ENCODE measurements at regions not wholly inside any gene's neighbourhood (a gene's known extent, or its start where the extent isn't known, plus 50 kb on each side); places are given as distances from the start of the nearest gene placed in this dataset.

DNA sequence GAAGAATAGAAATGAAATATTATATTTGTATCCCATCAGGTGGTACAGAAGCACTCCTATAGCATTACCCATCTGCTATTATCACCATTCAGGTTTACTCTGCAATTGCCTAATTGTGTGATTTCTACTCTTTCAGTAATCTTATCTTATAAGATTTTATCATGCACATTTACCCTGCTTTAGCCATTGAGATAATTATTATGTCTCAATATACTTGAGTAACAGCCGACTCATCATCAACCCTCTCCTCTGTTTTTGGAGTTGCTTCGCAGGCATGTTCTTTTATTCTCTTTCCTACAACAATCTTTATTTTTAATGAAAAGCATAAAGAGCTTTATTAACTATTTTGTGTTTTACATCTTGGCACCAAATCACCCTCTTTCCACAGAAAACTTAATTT, 419.9 kb downstream of the LRIG3 start:
- no peak for DNase-seq

DNA sequence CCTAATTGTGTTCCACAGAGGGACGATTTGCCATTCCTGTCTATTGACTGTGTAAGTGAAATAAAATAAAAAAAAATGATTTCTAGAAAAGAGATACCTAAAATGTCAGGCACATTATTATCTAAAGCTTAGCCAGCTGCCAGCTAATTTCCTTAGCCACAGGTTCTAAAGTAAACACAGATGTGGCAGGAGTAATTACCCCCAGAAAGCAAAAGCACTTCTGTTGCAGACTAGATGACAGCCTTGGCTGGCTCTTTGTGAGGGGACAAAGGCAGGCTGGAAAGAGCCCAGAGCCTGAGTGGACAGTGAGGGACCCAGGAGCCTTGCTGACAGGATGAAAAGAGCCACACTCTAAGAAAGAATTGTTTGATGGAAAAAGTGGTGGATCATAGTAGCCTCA, 418.1 kb downstream of the LRIG3 start:
- DNase-seq: no peak

DNA sequence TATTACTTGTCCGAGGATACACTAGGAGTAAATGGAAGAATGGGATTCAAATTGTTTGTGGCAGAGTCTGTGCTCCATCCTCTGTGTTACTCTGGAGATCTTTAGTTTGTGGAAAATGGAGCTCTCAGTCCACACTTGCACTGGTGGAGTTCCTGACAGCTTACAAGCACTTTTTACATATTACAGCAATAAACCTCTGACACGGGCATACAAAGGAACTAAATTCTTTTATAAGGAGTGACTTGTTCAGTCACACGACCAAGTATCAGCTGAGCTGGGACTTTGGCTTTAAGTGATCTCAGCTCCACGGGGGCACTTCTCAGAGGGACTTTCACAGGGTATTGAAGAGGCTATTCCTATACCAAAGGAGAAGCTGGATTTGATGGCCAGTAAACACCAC, 417.5 kb downstream of the LRIG3 start:
- no peak for DNase-seq

DNA sequence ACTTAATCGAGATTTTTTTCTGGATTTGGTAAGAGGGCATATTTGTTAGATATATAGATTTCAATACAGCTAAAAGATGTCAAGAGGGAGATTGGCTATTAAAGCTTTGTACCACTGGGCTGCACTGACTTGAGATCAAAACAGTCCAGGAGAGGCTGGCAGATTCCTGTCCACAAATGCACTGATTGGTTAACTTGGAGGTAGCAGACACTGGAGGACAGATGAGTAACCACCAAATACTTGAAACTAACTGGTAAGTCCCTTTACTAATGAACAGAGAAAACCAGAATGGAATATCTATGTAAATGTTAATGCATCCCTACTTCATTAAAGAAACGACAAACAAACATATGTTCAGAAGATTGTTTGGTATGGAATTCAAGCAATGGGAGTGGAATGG, 416.6 kb downstream of the LRIG3 start:
- no peak for DNase-seq

DNA sequence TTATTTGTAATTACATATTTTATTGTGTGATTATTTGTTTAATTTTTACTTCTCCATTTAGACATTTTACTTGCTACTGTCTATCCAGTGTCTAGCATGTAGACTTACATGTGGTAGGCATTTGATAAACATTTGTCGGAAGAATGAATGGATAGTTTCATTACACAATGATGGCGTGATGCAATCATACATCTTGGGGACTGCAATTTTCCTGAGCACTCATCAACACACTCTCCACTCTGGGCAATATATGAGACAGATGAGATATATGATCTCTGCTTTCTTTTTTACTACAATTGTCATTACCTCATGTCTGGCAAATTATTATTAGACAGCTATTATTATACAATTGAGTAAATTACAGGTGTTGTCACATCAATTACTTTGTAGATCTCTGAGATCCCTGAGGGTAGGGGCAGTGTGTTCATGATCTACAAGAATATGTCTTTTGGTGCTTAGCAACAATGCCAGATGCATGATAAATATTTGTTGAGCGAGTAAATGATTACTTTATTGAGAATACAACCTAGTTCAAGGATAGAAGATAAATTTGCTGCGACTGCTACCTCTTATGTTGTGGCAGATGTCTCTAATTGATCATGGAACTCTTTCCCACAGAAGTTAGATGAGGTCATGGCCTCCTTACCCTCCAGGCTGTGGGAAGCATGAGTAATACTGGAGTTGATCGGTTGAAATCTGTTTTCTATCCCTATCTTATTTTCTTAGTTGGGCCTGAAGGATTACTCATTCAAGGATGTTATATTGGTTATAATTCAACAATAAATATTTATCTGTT, 416.0 kb downstream of the LRIG3 start:
- DNase-seq: no peak

DNA sequence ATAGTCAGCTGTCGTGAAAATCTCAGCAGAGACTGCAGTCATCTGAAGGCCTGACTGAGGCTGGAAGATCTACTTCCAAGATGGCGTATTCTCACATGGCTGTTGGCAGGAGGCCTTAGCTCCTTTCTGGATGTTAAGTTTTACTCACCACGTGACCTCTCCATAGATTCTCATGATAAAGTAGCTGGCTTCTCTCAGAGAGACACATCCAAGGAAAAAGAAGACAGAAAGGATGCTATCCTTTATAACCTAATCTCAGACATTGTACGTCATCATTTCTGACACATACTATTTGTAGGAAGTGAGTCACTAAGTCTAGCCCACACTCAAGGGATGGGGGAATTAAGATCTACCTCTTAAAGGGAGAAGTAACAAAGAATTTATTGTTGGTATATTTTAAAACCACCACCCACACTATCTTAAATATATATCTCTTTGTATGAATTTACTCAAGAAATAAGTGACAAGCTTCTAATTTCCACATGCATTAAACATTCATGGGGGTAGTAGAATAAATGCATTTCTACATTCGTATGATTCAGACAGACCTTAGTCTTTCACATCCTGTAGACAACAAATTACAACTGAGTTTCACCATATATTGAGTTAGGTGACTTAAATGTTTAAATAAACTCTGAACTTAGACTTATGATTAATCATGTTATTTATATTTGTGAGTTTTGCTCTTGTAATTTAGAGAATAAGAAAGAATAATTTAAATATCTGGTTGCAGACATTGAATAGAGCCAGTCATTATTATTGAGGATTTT, 411.0 kb downstream of the LRIG3 start:
- no peak for DNase-seq

DNA sequence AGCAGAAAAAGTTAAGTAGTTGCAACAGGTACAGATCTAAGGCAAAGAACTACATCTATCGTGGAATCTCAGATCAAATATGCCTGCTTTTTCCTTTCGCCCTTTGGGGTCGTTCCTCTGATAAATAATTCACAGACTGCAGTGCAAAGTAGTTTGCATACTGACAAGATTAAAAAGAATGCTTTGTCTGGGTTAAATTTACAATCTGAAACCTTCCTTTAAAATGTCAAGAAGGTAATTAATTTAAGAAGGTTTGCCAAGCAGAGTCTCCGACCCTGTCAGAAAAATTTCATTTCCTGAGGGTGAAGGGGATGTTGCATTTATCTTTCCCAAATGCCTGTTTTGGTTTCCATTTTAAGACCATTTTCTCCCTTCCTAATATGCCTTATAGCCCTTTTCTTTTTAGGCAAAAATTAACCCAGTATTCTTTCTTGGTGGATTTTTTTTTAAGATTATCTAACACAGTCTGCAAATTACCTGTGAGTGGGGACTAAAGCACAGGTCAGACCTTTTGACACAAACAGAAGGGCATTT, 406.9 kb downstream of the LRIG3 start:
- DNase-seq: no peak

DNA sequence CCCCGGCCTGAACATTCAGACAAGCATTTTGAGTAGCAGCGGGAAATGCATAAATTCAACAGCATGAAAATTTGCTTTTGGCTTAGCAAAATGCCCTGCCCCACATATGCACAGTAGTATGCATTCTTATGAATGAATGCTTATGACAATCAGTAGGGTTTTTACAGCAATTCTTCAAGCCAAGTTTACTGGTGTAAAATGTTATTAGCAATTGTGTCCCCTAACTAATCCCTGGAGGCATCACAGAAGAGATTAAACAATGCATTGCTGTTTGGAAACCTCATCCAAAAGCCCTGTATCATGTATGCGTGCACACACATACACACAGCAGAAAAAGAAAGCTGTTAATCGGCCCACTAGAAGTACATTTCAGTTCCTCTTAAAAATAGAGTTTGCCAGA, 406.5 kb downstream of the LRIG3 start:
- no peak for DNase-seq

DNA sequence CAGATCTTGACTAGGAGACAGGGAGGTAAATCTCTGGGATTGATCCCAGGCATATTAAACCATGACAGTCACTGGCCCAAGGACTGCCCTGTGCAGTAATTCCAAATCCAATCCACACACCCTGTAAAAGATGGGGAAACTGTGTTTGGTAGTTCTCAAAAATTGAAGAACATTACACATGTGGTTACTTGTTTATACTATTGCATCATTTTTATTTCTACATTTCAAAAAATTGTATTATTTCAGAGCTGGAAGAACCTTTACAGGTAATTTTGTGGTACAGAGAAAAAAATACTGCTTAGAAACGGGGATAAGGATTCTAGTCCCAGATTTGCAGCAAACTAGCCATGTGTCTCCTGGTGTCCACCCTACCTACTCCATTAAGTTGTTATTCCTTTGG, 400.5 kb downstream of the LRIG3 start:
- no peak for DNase-seq

DNA sequence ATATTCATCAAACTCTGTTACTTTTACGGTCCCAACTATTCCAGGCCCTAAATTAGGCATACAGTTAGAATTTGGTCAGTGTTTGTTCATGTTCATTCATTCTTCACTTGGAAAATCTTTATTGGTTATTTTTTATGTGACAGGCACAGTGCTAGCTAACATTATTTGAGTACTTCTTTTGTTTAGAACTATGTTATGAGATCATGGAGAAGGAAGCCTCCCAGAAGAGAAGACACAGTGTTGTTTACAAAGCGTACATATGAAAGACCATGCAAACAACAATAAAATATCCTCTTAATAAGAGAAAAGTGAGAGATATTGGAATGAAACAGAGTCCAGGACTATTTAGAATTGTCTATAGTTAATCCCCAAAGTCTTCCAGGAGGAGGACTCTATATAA, 399.2 kb downstream of the LRIG3 start:
- no peak for DNase-seq

DNA sequence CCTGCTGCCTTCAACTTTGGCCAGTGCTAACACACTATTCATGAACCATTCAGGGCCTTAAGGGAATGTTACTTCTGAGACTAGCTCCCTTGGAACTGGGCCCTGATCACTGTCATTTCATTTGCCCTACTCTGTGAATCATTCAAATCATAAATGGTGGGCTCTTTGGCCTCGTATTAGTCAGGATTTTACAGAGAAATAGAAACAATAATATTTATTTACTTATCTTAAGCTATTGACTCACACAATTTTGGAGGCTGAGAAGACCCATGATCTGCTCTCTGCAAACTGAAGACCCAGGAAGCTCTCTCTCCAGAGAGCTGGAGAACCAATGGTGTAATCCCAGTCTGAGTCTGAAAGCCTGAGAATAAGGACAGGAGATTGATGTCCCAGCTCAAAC, 398.5 kb downstream of the LRIG3 start:
- no peak for DNase-seq

DNA sequence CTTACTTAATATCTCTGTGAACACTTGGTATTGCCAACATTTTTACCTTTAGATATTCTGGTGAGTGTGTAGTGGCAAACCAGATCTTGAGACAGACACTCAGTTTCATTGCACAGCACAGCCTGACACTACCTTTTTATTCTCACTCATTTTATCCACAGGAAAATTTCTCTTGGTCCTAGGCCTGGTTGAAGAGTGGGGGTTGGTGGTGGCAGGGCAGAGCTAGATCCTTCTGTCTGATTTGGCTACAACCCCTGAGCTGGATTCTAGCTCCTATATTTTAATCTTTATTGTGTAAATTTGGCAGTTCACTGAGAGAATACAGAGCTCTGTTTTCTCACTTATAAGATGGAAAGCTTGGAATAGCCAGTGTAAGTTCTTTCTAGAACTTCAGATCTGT, 396.9 kb downstream of the LRIG3 start:
- DNase-seq: no peak

DNA sequence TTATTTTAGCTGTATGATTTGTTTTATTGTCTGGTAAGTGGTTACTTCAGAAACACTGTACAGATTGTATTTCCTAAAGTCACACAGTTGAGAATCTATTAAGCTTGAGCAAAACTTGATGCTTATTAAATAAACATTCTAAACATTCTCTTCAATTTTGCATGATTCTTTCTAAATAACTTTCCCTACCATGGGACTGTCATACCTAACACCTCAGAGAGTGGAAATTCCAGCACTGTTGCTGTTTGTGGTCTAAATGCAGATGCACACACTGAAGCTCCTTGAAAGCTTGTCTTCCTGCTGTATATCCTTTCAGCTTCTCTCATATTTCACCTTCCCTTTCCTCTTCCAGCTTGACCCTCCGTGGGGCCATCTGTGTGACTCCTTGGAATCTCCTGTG, 392.0 kb downstream of the LRIG3 start:
- no peak for DNase-seq

DNA sequence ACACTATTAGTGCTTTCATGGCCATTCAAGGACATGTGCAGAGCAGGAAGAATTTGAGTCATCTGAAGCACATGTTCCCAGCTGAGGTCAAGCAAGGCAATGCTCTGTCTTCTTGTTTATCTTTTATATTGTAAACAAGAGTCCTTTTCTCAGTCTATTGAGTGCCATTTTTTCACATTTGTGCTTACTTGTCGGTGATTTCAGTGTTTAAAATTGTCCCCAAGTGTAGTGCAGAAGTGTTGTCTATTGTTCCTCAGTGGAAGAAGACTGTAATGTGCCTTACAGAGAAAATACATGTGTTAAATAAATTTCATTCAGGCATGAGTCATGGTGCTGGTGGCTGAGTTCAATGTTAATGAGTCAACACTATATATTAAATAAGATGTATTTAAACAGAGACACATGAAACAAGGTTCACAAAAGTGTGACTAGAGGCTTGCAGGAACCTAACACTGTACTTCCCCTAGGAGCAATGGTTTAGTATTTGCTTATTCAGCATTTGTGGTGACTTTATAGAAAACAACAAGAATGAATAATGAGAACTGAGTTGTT, 391.1 kb downstream of the LRIG3 start:
- no peak for DNase-seq

DNA sequence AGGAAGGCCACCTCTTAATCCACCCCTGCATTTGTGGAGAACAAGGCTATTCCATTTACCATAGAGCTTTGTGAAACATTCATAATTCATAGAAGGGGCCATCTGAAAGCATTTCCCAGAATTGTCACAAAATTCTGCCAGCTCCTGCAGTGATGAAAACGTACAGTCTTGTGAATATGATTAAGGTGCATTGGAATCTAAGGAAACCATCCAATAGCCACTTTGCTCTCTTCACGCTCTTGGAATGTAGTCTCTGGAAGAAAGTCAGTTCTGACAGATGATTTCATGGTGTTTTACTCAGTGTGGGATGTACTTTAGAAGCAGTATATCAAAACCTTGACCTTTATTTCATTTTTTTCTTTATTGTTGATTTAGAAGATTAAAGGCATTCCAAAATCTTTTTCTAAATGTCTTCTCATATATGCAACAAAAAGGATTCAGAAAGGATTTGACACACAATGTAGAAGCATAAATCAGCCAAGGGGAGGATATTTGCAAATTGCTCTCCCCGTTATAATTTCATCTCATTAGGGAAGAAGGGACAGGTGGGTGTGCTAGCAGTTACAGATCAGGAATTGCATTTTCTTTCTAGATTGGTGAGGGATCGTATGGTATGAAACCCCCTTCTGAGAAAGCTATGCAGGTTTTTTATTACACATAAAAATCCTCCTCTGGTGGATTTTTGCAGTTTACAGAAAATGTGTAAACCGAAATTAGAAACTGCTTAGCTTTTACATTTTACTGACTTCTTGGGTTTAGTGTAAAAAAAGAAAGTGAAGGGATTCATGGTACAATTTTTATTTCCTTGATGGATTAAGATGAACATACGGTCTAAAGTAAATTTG, 390.2 kb downstream of the LRIG3 start:
- no peak for DNase-seq

DNA sequence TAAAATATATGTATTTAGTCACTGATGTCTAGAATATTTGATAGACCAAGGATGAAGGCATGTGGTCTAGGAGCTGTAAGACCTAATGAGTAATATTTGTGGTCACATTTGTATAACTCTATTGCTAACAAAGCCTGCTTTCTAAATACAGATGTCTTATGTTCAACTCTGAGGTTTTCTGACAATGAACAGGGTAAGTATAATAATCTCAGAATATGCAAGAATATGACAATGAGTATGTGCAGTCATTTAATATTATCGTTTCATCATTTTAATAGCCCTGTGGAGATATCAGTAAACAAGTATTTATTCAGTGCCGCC, 389.6 kb downstream of the LRIG3 start:
- DNase-seq: no peak

DNA sequence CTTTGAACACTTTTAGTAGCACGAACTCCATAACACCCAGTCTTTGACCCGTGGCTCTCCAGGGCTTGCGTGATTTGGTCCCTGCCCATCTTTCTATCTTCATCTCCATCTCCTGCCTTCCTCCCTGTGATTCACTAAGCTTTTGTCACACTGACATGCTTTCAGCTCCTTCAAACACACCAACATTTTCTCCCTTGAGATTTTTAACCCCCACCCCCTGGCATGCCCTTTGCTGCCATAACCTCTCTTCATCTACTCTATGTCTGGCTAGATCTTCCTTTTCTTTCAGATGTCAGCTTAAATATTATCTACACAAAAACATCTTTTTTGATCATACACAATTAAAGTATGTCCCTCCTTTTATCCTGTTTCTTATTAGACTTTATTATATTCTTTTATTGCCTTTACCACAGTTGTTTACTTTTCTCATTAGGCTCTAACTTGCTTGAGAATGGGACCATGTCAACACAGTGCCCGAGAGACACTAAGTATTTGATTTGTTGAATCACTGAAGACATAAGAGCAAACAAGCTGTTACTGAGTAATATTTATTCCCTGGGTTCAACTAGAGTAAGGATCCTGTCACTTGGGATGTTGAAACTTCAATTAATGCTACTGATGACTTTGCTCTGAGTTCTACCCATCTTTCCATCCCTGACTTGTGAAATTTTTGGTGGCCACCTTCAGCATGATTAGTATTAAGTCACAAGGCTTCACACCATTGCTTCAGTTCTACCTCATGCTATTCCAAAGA, 387.3 kb downstream of the LRIG3 start:
- DNase-seq: no peak

DNA sequence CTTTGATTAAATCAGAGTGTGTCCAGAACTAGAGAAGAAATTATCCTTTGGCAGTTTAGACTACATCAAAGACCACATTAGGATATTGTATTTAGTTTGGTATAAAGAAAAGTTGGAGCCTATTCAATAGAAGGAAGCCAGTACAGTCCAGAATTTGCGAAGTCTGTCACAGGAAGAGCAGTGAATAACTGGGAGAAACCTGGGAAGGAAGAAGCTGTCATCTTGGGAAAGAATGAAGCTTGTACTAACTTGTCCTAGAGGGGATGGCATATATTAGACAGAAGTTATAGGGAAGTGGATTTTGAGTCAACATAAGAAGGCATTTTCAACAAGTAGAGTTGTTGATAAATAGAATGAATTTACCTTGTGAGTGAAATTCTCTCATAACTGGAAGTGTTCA, 386.7 kb downstream of the LRIG3 start:
- DNase-seq: no peak

DNA sequence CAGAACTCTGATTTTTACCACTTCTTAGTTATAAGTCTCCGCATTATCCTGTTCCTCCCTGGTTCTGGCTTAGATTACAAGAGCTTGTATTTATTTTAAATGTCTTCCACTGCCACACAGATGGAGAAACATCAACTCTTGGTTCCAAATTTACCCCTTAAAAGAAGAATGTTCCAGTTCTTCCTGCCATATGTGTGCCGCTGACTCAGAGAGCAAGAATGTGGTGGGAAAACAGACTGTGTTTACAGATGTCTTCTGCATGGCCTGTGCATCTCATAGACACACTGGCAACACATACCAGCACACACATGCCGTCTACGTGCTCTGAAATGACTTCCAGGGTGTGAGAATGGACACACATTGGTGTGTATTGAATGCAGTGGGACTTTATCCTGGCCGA, 383.0 kb downstream of the LRIG3 start:
- no peak for DNase-seq

DNA sequence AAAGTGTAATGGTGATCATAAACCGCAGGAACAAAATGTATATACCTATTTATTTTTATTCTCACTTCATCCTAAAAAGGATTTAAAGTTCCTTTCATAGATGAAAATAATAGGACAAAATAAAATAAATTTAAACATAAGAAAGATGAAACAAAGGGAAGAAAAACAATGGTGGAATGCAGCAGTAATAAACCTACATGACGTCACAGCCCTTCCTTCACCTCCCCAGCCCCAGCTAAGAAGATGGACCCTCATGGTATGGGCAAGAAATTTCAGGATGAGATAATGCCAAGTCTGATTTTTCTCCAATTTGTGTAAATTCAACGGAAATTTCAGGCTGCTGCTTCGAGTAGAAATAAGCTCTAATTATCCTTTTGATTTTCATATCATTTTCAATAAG, 381.0 kb downstream of the LRIG3 start:
- DNase-seq: no peak

DNA sequence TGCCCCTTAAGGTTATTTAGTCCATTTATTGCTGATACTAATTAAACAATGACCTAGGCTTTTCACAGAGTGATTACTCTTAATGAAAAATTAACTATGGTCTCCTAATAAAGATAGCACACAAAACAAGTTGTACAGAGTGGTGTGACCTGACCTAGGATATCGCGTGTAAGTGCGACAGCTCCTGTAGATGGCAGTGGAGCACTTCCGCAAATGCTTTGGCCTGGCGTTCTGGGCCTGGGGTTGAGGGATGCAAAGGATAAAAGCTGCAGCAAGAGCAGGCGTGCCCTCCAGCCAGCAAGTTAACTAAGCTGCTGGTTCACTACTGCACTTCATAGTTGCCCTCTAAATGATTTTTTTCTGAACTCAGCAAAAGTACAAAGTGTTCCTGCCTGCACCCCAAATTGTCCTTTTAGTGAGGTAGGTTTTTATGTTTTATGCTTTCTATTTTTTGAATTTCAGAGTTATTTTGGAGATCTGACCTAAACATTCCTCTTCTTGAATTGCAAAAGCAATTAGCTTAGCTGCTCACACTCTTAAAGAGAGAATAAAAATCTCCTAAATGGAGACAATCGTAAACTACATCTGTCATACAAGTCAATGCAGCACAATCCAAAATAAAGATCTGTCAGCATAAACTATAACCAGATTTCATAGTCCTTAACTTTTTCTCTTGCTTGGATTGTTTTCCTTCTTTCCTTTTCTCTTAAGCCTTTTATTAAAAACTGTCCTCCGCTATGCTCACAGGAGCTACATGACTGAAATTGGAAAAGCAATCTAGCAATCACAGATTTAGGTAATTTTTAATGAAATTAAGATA, 379.6 kb downstream of the LRIG3 start:
- no peak for DNase-seq

DNA sequence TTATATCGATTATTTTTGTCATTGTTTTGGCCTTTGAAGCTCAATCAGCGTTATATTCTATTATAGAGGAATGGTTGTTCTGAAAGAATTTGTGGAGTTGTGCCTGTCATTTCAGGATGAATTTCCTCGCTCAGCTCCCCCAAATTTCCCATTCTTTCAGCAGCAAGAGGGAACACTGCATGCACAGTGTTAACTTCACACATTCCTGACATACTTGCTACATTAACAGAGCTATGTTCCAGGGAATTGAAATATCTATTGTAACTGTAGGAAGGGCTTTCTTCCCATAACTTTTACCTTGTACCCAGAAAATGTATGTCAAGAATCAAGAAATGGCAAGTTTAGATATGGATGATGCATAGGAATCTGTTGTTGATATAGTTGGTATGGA, 379.0 kb downstream of the LRIG3 start:
- no peak for DNase-seq

Data from CD4-positive, alpha-beta T cell treated with Interleukin-17A for 1 hour (primary cell).